ENCODE measurements at regions not wholly inside any gene's neighbourhood (a gene's known extent, or its start where the extent isn't known, plus 50 kb on each side); places are given as distances from the start of the nearest gene placed in this dataset.

GRCh38 chr10:8193546-8193945 lies 139.1 kb downstream of the GATA3 start:
- ATAC-seq (no peak), DNase-seq (ENCODE audit: low spot score in 2 of 2) (no peak)
- peaks cover 0 to 9% of the 10 kb centered on the region in 2 donors for H3K36me3 Mint-ChIP-seq
- peaks cover 4 to 11% of the 10 kb centered on the region in 2 donors for H3K9me3 Mint-ChIP-seq
- no peak overlapping the region for H3K27ac Mint-ChIP-seq

GRCh38 chr10:8194050-8194449 lies 139.6 kb downstream of the GATA3 start:
- H3K27ac Mint-ChIP-seq = no peak overlapping the region

GRCh38 chr10:8206882-8207281 lies 152.4 kb downstream of the GATA3 start:
- Mint-ChIP-seq H3K9me3 (peaks cover 0 to 9% of the 10 kb centered on the region in 2 donors), H3K36me3 (no peaks in the 10 kb centered on the region), H3K27ac (no peak overlapping the region)
- ATAC-seq = no peak
- no peak for DNase-seq (ENCODE audit: low spot score in 2 of 2)

More at GRCh38 chr10:8194050-8194449, 139.6 kb downstream of the GATA3 start:
- H3K36me3 Mint-ChIP-seq = peaks cover 0 to 7% of the 10 kb centered on the region in 2 donors
- H3K9me3 Mint-ChIP-seq = peaks cover 2 to 7% of the 10 kb centered on the region in 2 donors
- ATAC-seq = no peak
- no peak for DNase-seq (ENCODE audit: low spot score in 2 of 2)

GRCh38 chr10:8211631-8212030 lies 157.1 kb downstream of the GATA3 start:
- H3K36me3 Mint-ChIP-seq = peaks cover 0 to 6% of the 10 kb centered on the region in 2 donors
- H3K9me3 Mint-ChIP-seq = peaks cover 9 to 11% of the 10 kb centered on the region in 2 donors
- H3K27ac Mint-ChIP-seq = no peak overlapping the region
- ATAC-seq = no peak
- no peak for DNase-seq (ENCODE audit: low spot score in 2 of 2)

GRCh38 chr10:8213735-8214134 lies 159.2 kb downstream of the GATA3 start:
- Mint-ChIP-seq H3K36me3 (peaks cover 2 to 6% of the 10 kb centered on the region in 2 donors), H3K9me3 (peaks cover 5 to 11% of the 10 kb centered on the region in 2 donors), H3K27ac (no peak overlapping the region)
- DNase-seq (ENCODE audit: low spot score in 2 of 2) = no peak
- ATAC-seq = no peak

GRCh38 chr10:8214587-8214986 lies 160.1 kb downstream of the GATA3 start:
- Mint-ChIP-seq H3K27ac (no peak overlapping the region), H3K9me3 (peaks cover 0 to 11% of the 10 kb centered on the region in 2 donors), H3K36me3 (peaks cover 4 to 6% of the 10 kb centered on the region in 2 donors)
- DNase-seq (ENCODE audit: low spot score in 2 of 2) = no peak
- ATAC-seq = no peak

- H3K36me3 Mint-ChIP-seq = peaks cover 4 to 6% of the 10 kb centered on the region in 2 donors
- no peak for ATAC-seq
- peaks cover 0 to 11% of the 10 kb centered on the region in 2 donors for H3K9me3 Mint-ChIP-seq
- no peak for DNase-seq (ENCODE audit: low spot score in 2 of 2)
- H3K27ac Mint-ChIP-seq = no peak overlapping the region
Measured at GRCh38 chr10:8216893-8217292, 162.4 kb downstream of the GATA3 start.

GRCh38 chr10:8221451-8221850 lies 167.0 kb downstream of the GATA3 start:
- no peaks in the 10 kb centered on the region for H3K9me3 Mint-ChIP-seq
- H3K36me3 Mint-ChIP-seq = peaks cover 0 to 4% of the 10 kb centered on the region in 2 donors
- DNase-seq (ENCODE audit: low spot score in 2 of 2) (no peak), ATAC-seq (no peak)
- no peak overlapping the region for H3K27ac Mint-ChIP-seq

- H3K36me3 Mint-ChIP-seq = no peaks in the 10 kb centered on the region
- H3K27ac Mint-ChIP-seq = no peak overlapping the region
- DNase-seq (ENCODE audit: low spot score in 2 of 2) (no peak), ATAC-seq (no peak)
- no peaks in the 10 kb centered on the region for H3K9me3 Mint-ChIP-seq
Measured at GRCh38 chr10:8224591-8224990, 170.1 kb downstream of the GATA3 start.

- peak; percentile 24 to 26 for ATAC-seq
- Mint-ChIP-seq H3K27ac (no peak overlapping the region), H3K9me3 (no peaks in the 10 kb centered on the region), H3K36me3 (no peaks in the 10 kb centered on the region)
- DNase-seq (ENCODE audit: low spot score in 2 of 2) = no peak
Measured at GRCh38 chr10:8225187-8225586, 170.7 kb downstream of the GATA3 start.

GRCh38 chr10:8227246-8227645 lies 172.8 kb downstream of the GATA3 start:
- no peak for DNase-seq (ENCODE audit: low spot score in 2 of 2)
- no peaks in the 10 kb centered on the region for H3K9me3 Mint-ChIP-seq
- ATAC-seq = no peak
- no peak overlapping the region for H3K27ac Mint-ChIP-seq
- no peaks in the 10 kb centered on the region for H3K36me3 Mint-ChIP-seq

GRCh38 chr10:8229153-8229552 lies 174.7 kb downstream of the GATA3 start:
- ATAC-seq (peak; percentile 43 to 77), DNase-seq (ENCODE audit: low spot score in 2 of 2) (no peak)
- Mint-ChIP-seq H3K9me3 (no peaks in the 10 kb centered on the region), H3K36me3 (no peaks in the 10 kb centered on the region), H3K27ac (peak overlapping the region in 1 of 2 donors; percentile 46)

GRCh38 chr10:8230902-8231301 lies 176.4 kb downstream of the GATA3 start:
- Mint-ChIP-seq H3K27ac (no peak overlapping the region), H3K9me3 (no peaks in the 10 kb centered on the region), H3K36me3 (no peaks in the 10 kb centered on the region)
- no peak for ATAC-seq
- no peak for DNase-seq (ENCODE audit: low spot score in 2 of 2)

GRCh38 chr10:8233049-8233448 lies 178.6 kb downstream of the GATA3 start:
- Mint-ChIP-seq H3K27ac (no peak overlapping the region), H3K36me3 (no peaks in the 10 kb centered on the region), H3K9me3 (no peaks in the 10 kb centered on the region)
- ATAC-seq (no peak), DNase-seq (ENCODE audit: low spot score in 2 of 2) (no peak)

- H3K27ac Mint-ChIP-seq = no peak overlapping the region
- no peak for DNase-seq (ENCODE audit: low spot score in 2 of 2)
- H3K9me3 Mint-ChIP-seq = no peaks in the 10 kb centered on the region
- ATAC-seq = no peak
- H3K36me3 Mint-ChIP-seq = no peaks in the 10 kb centered on the region
Measured at GRCh38 chr10:8233832-8234259, 179.4 kb downstream of the GATA3 start.

GRCh38 chr10:8235253-8236027 lies 181.0 kb downstream of the GATA3 start:
- ATAC-seq = no peak

GRCh38 chr10:8238986-8239385 lies 184.5 kb downstream of the GATA3 start:
- H3K27ac Mint-ChIP-seq = no peak overlapping the region
- H3K36me3 Mint-ChIP-seq = peaks cover 0 to 5% of the 10 kb centered on the region in 2 donors
- DNase-seq (ENCODE audit: low spot score in 2 of 2) (peak in 1 of 2 donors; percentile 29), ATAC-seq (peak; percentile 35 to 74)
- H3K9me3 Mint-ChIP-seq = no peaks in the 10 kb centered on the region

More at GRCh38 chr10:8235253-8236027, 181.0 kb downstream of the GATA3 start:
- no peak for DNase-seq (ENCODE audit: low spot score in 2 of 2)
- no peak overlapping the region for H3K27ac Mint-ChIP-seq
- no peaks in the 10 kb centered on the region for H3K9me3 Mint-ChIP-seq
- peaks cover 0 to 4% of the 10 kb centered on the region in 2 donors for H3K36me3 Mint-ChIP-seq

GRCh38 chr10:8240861-8241260 lies 186.4 kb downstream of the GATA3 start:
- DNase-seq (ENCODE audit: low spot score in 2 of 2) = no peak
- Mint-ChIP-seq H3K27ac (no peak overlapping the region), H3K9me3 (no peaks in the 10 kb centered on the region), H3K36me3 (peaks cover 0 to 5% of the 10 kb centered on the region in 2 donors)
- ATAC-seq = no peak

Data from activated naive CD4-positive, alpha-beta T cell treated with anti-CD3 and anti-CD28 coated beads, Interleukin-2, amount 50 U/mL, for 72 hours (primary cell).